ENCODE measurements at regions not wholly inside any gene's neighbourhood (a gene's known extent, or its start where the extent isn't known, plus 50 kb on each side); places are given as distances from the start of the nearest gene placed in this dataset.
"Not testable (repeated sequence)": the region's sequence is repeated elsewhere in the genome, so short reads cannot be mapped to it uniquely, and the experiment has no call there.

- Mint-ChIP-seq H3K27me3 (peaks cover 4% of the 10 kb centered on the region), H3K9me3 (ENCODE audit: low read depth) (no peaks in the 10 kb centered on the region)
Measured at GRCh38 chr14:101254805-101255764, 306.2 kb upstream of the DIO3 start.

GRCh38 chr14:101255765-101256125 is 305.6 kb upstream of the DIO3 start:
- peaks cover 7% of the 10 kb centered on the region for H3K27me3 Mint-ChIP-seq
- H3K36me3 Mint-ChIP-seq, result no peaks in the 10 kb centered on the region
- no peaks in the 10 kb centered on the region for H3K9me3 Mint-ChIP-seq (ENCODE audit: low read depth)
- H3K27ac Mint-ChIP-seq, result no peak overlapping the region
- H3K4me3 Mint-ChIP-seq, result no peak overlapping the region
- H3K4me1 Mint-ChIP-seq (ENCODE audit: low read depth), result peaks cover 9% of the 10 kb centered on the region

More at GRCh38 chr14:101254805-101255764, 306.2 kb upstream of the DIO3 start:
- Mint-ChIP-seq H3K36me3 (no peaks in the 10 kb centered on the region), H3K27ac (no peak overlapping the region), H3K4me3 (no peak overlapping the region), H3K4me1 (ENCODE audit: low read depth) (peaks cover 9% of the 10 kb centered on the region)

GRCh38 chr14:101256266-101256665 is 305.0 kb upstream of the DIO3 start:
- Mint-ChIP-seq H3K9me3 (ENCODE audit: low read depth) (no peaks in the 10 kb centered on the region), H3K27me3 (peaks cover 7% of the 10 kb centered on the region), H3K4me3 (no peak overlapping the region), H3K4me1 (ENCODE audit: low read depth) (peaks cover 9% of the 10 kb centered on the region), H3K27ac (no peak overlapping the region), H3K36me3 (no peaks in the 10 kb centered on the region)

- Mint-ChIP-seq H3K27ac (no peak overlapping the region), H3K36me3 (no peaks in the 10 kb centered on the region), H3K9me3 (ENCODE audit: low read depth) (no peaks in the 10 kb centered on the region), H3K4me1 (ENCODE audit: low read depth) (peaks cover under 1% of the 10 kb centered on the region), H3K4me3 (no peak overlapping the region), H3K27me3 (peaks cover 8% of the 10 kb centered on the region)
Measured at GRCh38 chr14:101257551-101257950, 303.7 kb upstream of the DIO3 start.

- H3K27me3 Mint-ChIP-seq, result peaks cover 11% of the 10 kb centered on the region
- H3K27ac Mint-ChIP-seq, result no peak overlapping the region
- no peak overlapping the region for H3K4me3 Mint-ChIP-seq
- H3K9me3 Mint-ChIP-seq (ENCODE audit: low read depth), result peaks cover 5% of the 10 kb centered on the region
- no peaks in the 10 kb centered on the region for H3K4me1 Mint-ChIP-seq (ENCODE audit: low read depth)
- H3K36me3 Mint-ChIP-seq, result peaks cover 2% of the 10 kb centered on the region
Measured at GRCh38 chr14:101259748-101260147, 301.5 kb upstream of the DIO3 start.

- H3K9me3 Mint-ChIP-seq (ENCODE audit: low read depth); H3K4me1 Mint-ChIP-seq (ENCODE audit: low read depth); H3K36me3 Mint-ChIP-seq; H3K4me3 Mint-ChIP-seq; H3K27me3 Mint-ChIP-seq; H3K27ac Mint-ChIP-seq: not testable (repeated sequence)
Measured at GRCh38 chr14:101266441-101266840, 294.9 kb upstream of the DIO3 start.

- Mint-ChIP-seq H3K27me3 (peaks cover 16% of the 10 kb centered on the region), H3K36me3 (no peaks in the 10 kb centered on the region), H3K9me3 (ENCODE audit: low read depth) (peaks cover 2% of the 10 kb centered on the region), H3K27ac (no peak overlapping the region), H3K4me1 (ENCODE audit: low read depth) (no peaks in the 10 kb centered on the region), H3K4me3 (no peak overlapping the region)
Measured at GRCh38 chr14:101273091-101273490, 288.2 kb upstream of the DIO3 start.

GRCh38 chr14:101276309-101277091 is 284.8 kb upstream of the DIO3 start:
- Mint-ChIP-seq H3K27ac (no peak overlapping the region), H3K4me3 (no peak overlapping the region), H3K4me1 (ENCODE audit: low read depth) (no peaks in the 10 kb centered on the region)

GRCh38 chr14:101282418-101282817 is 278.9 kb upstream of the DIO3 start:
- Mint-ChIP-seq H3K9me3 (ENCODE audit: low read depth) (peaks cover 4% of the 10 kb centered on the region), H3K4me3 (no peak overlapping the region), H3K4me1 (ENCODE audit: low read depth) (no peaks in the 10 kb centered on the region), H3K27ac (no peak overlapping the region), H3K36me3 (no peaks in the 10 kb centered on the region), H3K27me3 (peaks cover 15% of the 10 kb centered on the region)

More at GRCh38 chr14:101276309-101277091, 284.8 kb upstream of the DIO3 start:
- H3K36me3 Mint-ChIP-seq, result no peaks in the 10 kb centered on the region
- peaks cover 4% of the 10 kb centered on the region for H3K9me3 Mint-ChIP-seq (ENCODE audit: low read depth)
- peaks cover 19% of the 10 kb centered on the region for H3K27me3 Mint-ChIP-seq

- Mint-ChIP-seq H3K36me3 (no peaks in the 10 kb centered on the region), H3K9me3 (ENCODE audit: low read depth) (no peaks in the 10 kb centered on the region), H3K4me1 (ENCODE audit: low read depth) (no peaks in the 10 kb centered on the region), H3K4me3 (no peak overlapping the region), H3K27ac (no peak overlapping the region), H3K27me3 (peaks cover 14% of the 10 kb centered on the region)
Measured at GRCh38 chr14:101284711-101285110, 276.6 kb upstream of the DIO3 start.

- Mint-ChIP-seq H3K27ac (no peak overlapping the region), H3K9me3 (ENCODE audit: low read depth) (no peaks in the 10 kb centered on the region), H3K27me3 (peaks cover 17% of the 10 kb centered on the region), H3K4me1 (ENCODE audit: low read depth) (no peaks in the 10 kb centered on the region), H3K36me3 (no peaks in the 10 kb centered on the region), H3K4me3 (no peak overlapping the region)
Measured at GRCh38 chr14:101286271-101287018, 274.9 kb upstream of the DIO3 start.

GRCh38 chr14:101288436-101289229 is 272.7 kb upstream of the DIO3 start:
- H3K36me3 Mint-ChIP-seq, result no peaks in the 10 kb centered on the region
- no peak overlapping the region for H3K27ac Mint-ChIP-seq
- no peaks in the 10 kb centered on the region for H3K4me1 Mint-ChIP-seq (ENCODE audit: low read depth)
- H3K27me3 Mint-ChIP-seq, result peaks cover 18% of the 10 kb centered on the region
- H3K9me3 Mint-ChIP-seq (ENCODE audit: low read depth), result no peaks in the 10 kb centered on the region
- no peak overlapping the region for H3K4me3 Mint-ChIP-seq

- Mint-ChIP-seq H3K36me3 (no peaks in the 10 kb centered on the region), H3K4me3 (no peak overlapping the region), H3K4me1 (ENCODE audit: low read depth) (no peaks in the 10 kb centered on the region), H3K27ac (no peak overlapping the region), H3K27me3 (peaks cover 18% of the 10 kb centered on the region), H3K9me3 (ENCODE audit: low read depth) (no peaks in the 10 kb centered on the region)
Measured at GRCh38 chr14:101289230-101289690, 272.0 kb upstream of the DIO3 start.

- Mint-ChIP-seq H3K27ac (no peak overlapping the region), H3K27me3 (peaks cover 18% of the 10 kb centered on the region), H3K4me3 (no peak overlapping the region), H3K9me3 (ENCODE audit: low read depth) (no peaks in the 10 kb centered on the region), H3K36me3 (no peaks in the 10 kb centered on the region), H3K4me1 (ENCODE audit: low read depth) (no peaks in the 10 kb centered on the region)
Measured at GRCh38 chr14:101289911-101290310, 271.4 kb upstream of the DIO3 start.

Data from activated naive CD8-positive, alpha-beta T cell (primary cell).